Right atrium auricular region (tissue), 2 donors: ENCODE measurements at regions not wholly inside any gene's neighbourhood (a gene's known extent, or its start where the extent isn't known, plus 50 kb on each side); places are given as distances from the start of the nearest gene placed in this dataset.

Experiments
- DNase-seq: peaks from one replicate; pipeline ENCODE4 v3.0.0-alpha.2; 2019; ENCODE audit warnings: low spot score
- H3K27ac ChIP-seq, 2 donors: fragments of 200-600 bp; sonication (generic); 1 replicate in 1 of 2; 2 replicates in 1 of 2; pipeline ENCODE4 v1.5.1; 2016 to 2019
- H3K27me3 ChIP-seq, 2 donors: fragments of 200-600 bp; sonication (generic); one replicate each; pipeline versions ENCODE4 v1.5.1 to v1.6.0; 2017 to 2019
- H3K36me3 ChIP-seq: fragments of 200-600 bp; sonication (generic); one replicate; pipeline ENCODE4 v1.5.1; 2016
- H3K4me1 ChIP-seq, 2 donors: fragments of 200-600 bp; sonication (generic); one replicate each; pipeline versions ENCODE4 v1.5.1 to v1.6.0; 2017 to 2019
- H3K4me3 ChIP-seq, 2 donors: fragments of 200-600 bp; sonication (generic); 1 replicate in 1 of 2; 2 replicates in 1 of 2; pipeline ENCODE4 v1.5.1; 2017 to 2019; ENCODE audit warnings: mild to moderate bottlenecking in 1 of 2, moderate library complexity in 1 of 2
- H3K9me3 ChIP-seq, 2 donors: fragments of 200-600 bp; sonication (generic); one replicate each; pipeline ENCODE4 v1.5.1; 2019
- TF ChIP-seq, protein P1 (sequence below), 2 donors: fragments of 200-600 bp; sonication (generic); IDR thresholded peaks; one replicate each; pipeline ENCODE4 v1.5.1; 2019; ENCODE audit warnings: antibody characterized with exemption in 2 of 2

DNA sequence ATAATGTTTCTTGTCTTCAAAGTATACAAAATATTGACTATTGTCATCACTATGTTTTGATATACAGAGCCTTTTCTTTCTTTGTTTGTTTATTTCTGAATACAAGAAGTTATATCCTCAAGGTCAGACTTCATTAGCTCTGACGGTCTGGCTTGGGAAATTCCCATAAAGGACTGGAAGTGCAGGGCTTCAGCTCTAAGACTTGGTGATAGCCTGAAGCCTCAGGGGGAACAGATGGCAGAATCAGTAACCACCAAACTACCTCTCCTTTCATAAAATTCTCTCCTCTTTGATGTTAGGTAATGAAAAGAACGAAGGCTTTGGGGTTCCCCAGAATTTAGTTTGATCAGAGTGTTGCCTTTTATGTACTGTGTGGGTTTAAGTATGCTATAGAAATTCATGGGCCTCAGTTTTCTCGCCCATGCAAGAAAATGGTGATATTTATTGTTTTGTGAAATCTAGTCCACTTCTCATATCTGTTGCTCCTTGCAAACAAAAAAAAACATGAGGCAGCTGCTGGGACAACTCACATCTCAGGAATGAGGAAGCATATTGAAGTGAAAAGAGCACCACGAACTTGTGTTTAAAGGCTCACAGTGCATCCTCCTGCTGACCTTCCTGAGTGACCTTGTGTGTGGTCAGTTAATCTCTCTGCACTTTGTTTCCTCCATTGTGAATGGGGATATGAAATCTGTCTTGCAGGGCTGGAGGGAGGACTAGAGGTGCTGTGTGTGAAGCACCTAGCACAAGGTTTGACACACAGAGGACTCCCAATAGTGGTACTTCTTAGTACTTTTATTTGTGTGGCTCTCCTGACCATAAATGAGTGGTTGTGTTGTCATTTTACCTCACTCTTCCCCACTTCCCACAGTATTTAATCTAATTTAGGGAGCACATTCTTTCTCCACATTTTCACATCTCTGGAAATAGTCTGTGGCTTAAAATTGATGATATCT lies 569.8 kb upstream of the IL12A start:
- H3K4me3 ChIP-seq = no peak overlapping the region
- H3K27me3 ChIP-seq = no peaks in the 10 kb centered on the region
- no peaks in the 10 kb centered on the region for H3K9me3 ChIP-seq
- H3K36me3 ChIP-seq = no peaks in the 10 kb centered on the region
- no peak for DNase-seq
- TF ChIP-seq, protein P1, sequence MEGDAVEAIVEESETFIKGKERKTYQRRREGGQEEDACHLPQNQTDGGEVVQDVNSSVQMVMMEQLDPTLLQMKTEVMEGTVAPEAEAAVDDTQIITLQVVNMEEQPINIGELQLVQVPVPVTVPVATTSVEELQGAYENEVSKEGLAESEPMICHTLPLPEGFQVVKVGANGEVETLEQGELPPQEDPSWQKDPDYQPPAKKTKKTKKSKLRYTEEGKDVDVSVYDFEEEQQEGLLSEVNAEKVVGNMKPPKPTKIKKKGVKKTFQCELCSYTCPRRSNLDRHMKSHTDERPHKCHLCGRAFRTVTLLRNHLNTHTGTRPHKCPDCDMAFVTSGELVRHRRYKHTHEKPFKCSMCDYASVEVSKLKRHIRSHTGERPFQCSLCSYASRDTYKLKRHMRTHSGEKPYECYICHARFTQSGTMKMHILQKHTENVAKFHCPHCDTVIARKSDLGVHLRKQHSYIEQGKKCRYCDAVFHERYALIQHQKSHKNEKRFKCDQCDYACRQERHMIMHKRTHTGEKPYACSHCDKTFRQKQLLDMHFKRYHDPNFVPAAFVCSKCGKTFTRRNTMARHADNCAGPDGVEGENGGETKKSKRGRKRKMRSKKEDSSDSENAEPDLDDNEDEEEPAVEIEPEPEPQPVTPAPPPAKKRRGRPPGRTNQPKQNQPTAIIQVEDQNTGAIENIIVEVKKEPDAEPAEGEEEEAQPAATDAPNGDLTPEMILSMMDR (IDR thresholded peaks at IDR 0.05) = no peak
- no peaks in the 10 kb centered on the region for H3K4me1 ChIP-seq
- no peak overlapping the region for H3K27ac ChIP-seq

DNA sequence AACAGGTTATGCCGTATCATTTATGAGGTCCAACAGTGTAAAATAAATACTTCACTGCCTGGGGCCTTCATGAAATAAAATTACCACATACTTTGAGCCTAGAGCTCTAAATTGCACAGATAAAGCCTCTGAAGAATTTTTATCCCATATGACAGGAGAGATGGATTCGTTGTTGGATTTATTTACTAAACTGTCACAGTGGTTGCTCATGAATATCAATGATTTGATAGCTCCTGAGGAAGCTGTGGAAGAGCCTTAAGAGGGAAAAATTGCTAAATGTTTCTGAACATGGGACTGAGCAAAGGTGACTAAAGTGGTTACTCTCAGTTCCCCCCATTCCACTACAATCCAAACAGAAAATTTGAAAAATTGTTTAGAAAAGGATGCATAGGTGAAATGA lies 558.9 kb upstream of the IL12A start:
- no peaks in the 10 kb centered on the region for H3K27me3 ChIP-seq
- no peaks in the 10 kb centered on the region for H3K9me3 ChIP-seq
- TF ChIP-seq, protein P1 (IDR thresholded peaks at IDR 0.05) = no peak
- H3K4me1 ChIP-seq = no peaks in the 10 kb centered on the region
- no peak overlapping the region for H3K27ac ChIP-seq
- DNase-seq = no peak
- no peak overlapping the region for H3K4me3 ChIP-seq
- no peaks in the 10 kb centered on the region for H3K36me3 ChIP-seq

DNA sequence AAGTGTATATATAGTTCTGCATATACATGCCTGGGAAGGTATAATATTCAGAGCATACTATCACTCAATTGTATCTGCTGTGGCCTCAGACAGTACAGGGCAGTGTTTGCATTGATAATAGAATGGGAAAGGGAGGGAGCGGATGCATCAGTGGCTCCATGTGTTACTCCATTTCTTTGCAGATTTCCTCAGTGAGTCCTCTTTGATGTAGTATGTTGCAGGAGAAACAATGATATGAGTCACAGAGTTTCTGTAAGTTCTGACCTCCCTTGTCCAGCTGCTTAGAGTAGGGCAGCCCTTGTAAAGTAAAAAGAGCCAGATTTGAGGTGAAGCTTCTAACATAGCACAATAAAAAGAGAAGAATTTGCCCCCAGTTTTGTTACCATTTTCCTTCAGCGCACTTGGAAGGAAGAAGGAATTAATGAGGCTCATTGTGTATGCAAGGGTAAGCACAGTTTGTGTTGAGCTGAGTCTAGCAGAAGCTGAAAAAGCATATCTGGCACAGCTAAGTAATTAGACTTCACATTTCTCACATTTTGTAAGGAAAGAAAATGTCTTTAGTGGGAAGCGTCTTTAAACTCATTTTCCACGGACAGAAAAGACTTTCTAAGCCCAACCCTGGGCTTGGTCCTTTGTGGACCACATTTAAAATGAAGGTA lies 555.8 kb upstream of the IL12A start:
- no peaks in the 10 kb centered on the region for H3K36me3 ChIP-seq

GRCh38 chr3:159439346-159439745 lies 549.3 kb upstream of the IL12A start:
- H3K4me3 ChIP-seq = no peak overlapping the region
- H3K4me1 ChIP-seq = no peaks in the 10 kb centered on the region
- no peaks in the 10 kb centered on the region for H3K36me3 ChIP-seq
- no peaks in the 10 kb centered on the region for H3K27me3 ChIP-seq
- DNase-seq = no peak
- H3K9me3 ChIP-seq = no peaks in the 10 kb centered on the region
- H3K27ac ChIP-seq = no peak overlapping the region
- TF ChIP-seq, protein P1 (IDR thresholded peaks at IDR 0.05) = no peak

More for the DNA sequence above, 555.8 kb upstream of the IL12A start:
- Histone ChIP-seq H3K9me3 (no peaks in the 10 kb centered on the region), H3K4me1 (no peaks in the 10 kb centered on the region), H3K27ac (no peak overlapping the region), H3K27me3 (no peaks in the 10 kb centered on the region), H3K4me3 (no peak overlapping the region)
- TF ChIP-seq, protein P1 (IDR thresholded peaks at IDR 0.05) = no peak
- DNase-seq = no peak

DNA sequence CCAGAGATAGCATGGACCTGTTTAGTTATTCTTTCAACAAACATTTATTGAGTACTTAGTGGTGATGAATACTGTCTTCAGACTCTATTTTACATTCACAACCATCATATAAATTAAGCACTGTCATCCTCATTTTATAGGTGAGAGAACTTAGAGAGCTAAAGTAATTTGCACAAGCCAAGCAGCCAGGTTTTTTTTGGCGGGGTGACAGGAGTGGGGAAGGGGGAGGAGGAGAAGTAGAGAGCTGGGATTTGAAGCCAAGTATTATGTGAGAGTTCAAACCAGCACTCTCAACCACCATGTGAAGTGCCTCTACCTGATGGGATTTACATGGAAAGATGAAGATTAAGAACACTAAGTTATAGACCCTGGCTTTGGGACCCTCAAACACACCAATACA lies 547.4 kb upstream of the IL12A start:
- TF ChIP-seq, protein P1 (IDR thresholded peaks at IDR 0.05) = no peak
- no peaks in the 10 kb centered on the region for H3K36me3 ChIP-seq
- H3K4me1 ChIP-seq = no peaks in the 10 kb centered on the region
- H3K27me3 ChIP-seq = no peaks in the 10 kb centered on the region
- H3K4me3 ChIP-seq = no peak overlapping the region
- H3K9me3 ChIP-seq = no peaks in the 10 kb centered on the region
- DNase-seq = no peak
- no peak overlapping the region for H3K27ac ChIP-seq
